Mesendoderm (in vitro differentiated cells): ENCODE measurements at regions not wholly inside any gene's neighbourhood (a gene's known extent, or its start where the extent isn't known, plus 50 kb on each side); places are given as distances from the start of the nearest gene placed in this dataset.

Experiments used
- DNase-seq: peaks from one replicate; pipeline ENCODE4 v3.0.0; 2013
- H2AK5ac ChIP-seq: 2 replicates; pipeline ENCODE4 v1.6.1; 2013; ENCODE audit warnings: low read length, inconsistent platforms
- H2BK120ac ChIP-seq: 2 replicates; pipeline ENCODE4 v1.6.1; 2013; ENCODE audit warnings: low read depth, mild to moderate bottlenecking, low read length, moderate library complexity, mixed read lengths
- H2BK15ac ChIP-seq: replicated peaks from 2 replicates; pipeline ENCODE4 v1.6.1; 2013; ENCODE audit warnings: low read depth, mild to moderate bottlenecking, moderate library complexity
- H2BK5ac ChIP-seq: 2 replicates; pipeline ENCODE4 v1.6.1; 2013; ENCODE audit warnings: low read length, inconsistent platforms
- H3K18ac ChIP-seq: 2 replicates; pipeline ENCODE4 v1.6.1; 2013; ENCODE audit warnings: mild to moderate bottlenecking, low read length, mixed read lengths
- H3K23ac ChIP-seq: one replicate; pipeline ENCODE4 v1.6.1; 2013; ENCODE audit warnings: low read length
- H3K27ac ChIP-seq: 2 replicates; pipeline ENCODE4 v1.5.1; 2013; ENCODE audit warnings: low read depth, mild to moderate bottlenecking, inconsistent platforms, low read length, moderate library complexity
- H3K27me3 ChIP-seq: 2 replicates; pipeline ENCODE4 v1.6.1; 2013; ENCODE audit warnings: low read length, control low read depth, mild to moderate bottlenecking, inconsistent platforms; ENCODE audit not compliant: insufficient read depth, poor library complexity
- H3K36me3 ChIP-seq: 2 replicates; pipeline ENCODE4 v1.6.1; 2013; ENCODE audit warnings: low read length, inconsistent platforms; ENCODE audit not compliant: control insufficient read depth, insufficient read depth
- H3K4ac ChIP-seq: one replicate; pipeline ENCODE4 v1.6.1; 2013; ENCODE audit warnings: low read depth, mild to moderate bottlenecking, low read length, moderate library complexity
- H3K4me1 ChIP-seq: 2 replicates; pipeline ENCODE4 v1.6.1; 2013; ENCODE audit warnings: low read depth, low read length, inconsistent platforms; ENCODE audit not compliant: control insufficient read depth
- H3K4me2 ChIP-seq: 2 replicates; pipeline ENCODE4 v1.6.1; 2013; ENCODE audit warnings: low read length
- H3K4me3 ChIP-seq: 2 replicates; pipeline ENCODE4 v1.5.1; 2013; ENCODE audit warnings: mild to moderate bottlenecking, low read length
- H3K56ac ChIP-seq: one replicate; pipeline ENCODE4 v1.6.1; 2013; ENCODE audit warnings: low read length
- H3K79me1 ChIP-seq: 2 replicates; pipeline ENCODE4 v1.6.1; 2013; ENCODE audit warnings: low read length, inconsistent platforms
- H3K79me2 ChIP-seq: 2 replicates; pipeline ENCODE4 v1.6.1; 2013; ENCODE audit warnings: mild to moderate bottlenecking, low read length; ENCODE audit not compliant: control insufficient read depth, insufficient read depth
- H3K9ac ChIP-seq: 2 replicates; pipeline ENCODE4 v1.6.1; 2013; ENCODE audit warnings: low read length, inconsistent platforms
- H4K5ac ChIP-seq: one replicate; pipeline ENCODE4 v1.6.1; 2013; ENCODE audit warnings: low read length
- H4K8ac ChIP-seq: one replicate; pipeline ENCODE4 v1.6.1; 2013; ENCODE audit warnings: low read depth, mild to moderate bottlenecking, control low read depth, low read length, moderate library complexity
- WGBS: extraction: QIAGEN DNeasy Blood & Tissue Kit; methylation state at CpG from one replicate; pipeline ENCODE4 v1.1.7; 2013; ENCODE audit warnings: low lambda C conversion rate, missing lambda C conversion rate; ENCODE audit not compliant: insufficient coverage; ENCODE audit errors: extremely low coverage; 5-methylcytosine and 5-hydroxymethylcytosine counted together

DNA sequence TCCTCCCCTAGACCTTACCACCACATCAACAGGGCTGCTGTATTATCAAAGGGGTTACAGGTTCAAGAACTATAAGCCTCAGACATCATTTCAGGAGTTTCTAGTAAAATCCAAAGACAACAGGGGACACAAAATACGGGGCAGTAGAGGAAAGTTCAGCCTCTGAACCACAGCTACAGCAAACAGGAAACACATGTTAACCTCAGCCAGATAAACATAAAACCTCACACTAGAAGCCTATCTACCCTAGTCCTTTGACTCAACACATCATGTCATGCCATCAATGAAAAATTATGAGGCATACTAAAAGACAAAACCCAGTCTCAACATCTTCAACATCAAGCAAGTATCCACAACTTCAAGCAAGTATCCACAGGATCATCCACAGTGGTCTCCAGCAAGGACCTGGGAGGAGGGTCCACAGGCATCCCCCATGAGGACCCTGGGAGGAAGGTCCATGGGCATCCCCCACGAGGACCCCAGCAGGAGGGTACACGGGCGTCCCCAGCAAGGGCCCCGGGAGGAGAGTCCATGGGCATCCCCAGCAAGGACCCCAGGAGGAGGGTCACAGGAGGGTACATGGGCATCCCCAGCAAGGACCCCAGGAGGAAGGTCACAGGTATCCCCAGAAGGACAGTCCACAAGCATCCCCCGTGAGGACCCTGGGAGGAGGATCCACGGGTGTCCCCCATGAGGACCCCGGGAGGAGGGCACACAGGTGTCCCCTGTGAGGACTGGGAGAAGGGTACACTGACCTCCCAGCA lies 440.0 kb downstream of the MATN1 start:
- Histone ChIP-seq H3K4me1 (no peaks in the 10 kb centered on the region), H3K36me3 (no peaks in the 10 kb centered on the region), H3K27ac (no peak overlapping the region), H3K79me2 (no peaks in the 10 kb centered on the region), H3K4me3 (no peak overlapping the region), H3K79me1 (no peaks in the 10 kb centered on the region), H3K27me3 (no peaks in the 10 kb centered on the region), H3K18ac (no peak overlapping the region), H3K56ac (peak overlapping the region; percentile 15), H4K5ac (no peak overlapping the region), H3K9ac (no peak overlapping the region), H3K23ac (no peak overlapping the region), H4K8ac (no peak overlapping the region), H3K4ac (no peak overlapping the region), H3K4me2 (no peak overlapping the region), H2AK5ac (no peak overlapping the region), H2BK5ac (no peak overlapping the region), H2BK120ac (no peak overlapping the region), H2BK15ac (no peak overlapping the region)
- WGBS: no CpG with 5 or more reads among the region's 8 CpGs
- DNase-seq: no peak

DNA sequence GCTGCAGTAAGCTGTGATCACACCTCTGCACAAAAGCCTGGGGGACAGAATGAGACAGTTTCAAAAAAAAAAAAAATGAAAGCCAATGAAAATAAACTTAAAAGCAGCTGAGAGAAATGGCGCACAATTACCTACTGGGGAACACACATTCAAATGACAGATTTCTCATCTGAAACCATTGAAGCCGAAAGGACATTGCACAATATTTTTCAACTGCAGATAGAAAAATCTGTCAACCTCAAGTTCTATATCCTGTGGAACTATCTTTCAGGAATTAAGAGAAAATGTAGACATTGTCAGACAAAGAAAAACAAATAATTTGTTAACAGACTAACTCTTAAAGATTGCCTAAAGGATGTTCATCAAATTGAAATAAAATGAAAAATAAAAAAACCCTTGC lies 442.8 kb downstream of the MATN1 start:
- H2BK15ac ChIP-seq: no peak overlapping the region
- H3K9ac ChIP-seq: no peak overlapping the region
- H3K4me3 ChIP-seq: no peak overlapping the region
- H3K56ac ChIP-seq: no peak overlapping the region
- no peak overlapping the region for H3K4me2 ChIP-seq
- H3K4me1 ChIP-seq: no peaks in the 10 kb centered on the region
- H3K79me1 ChIP-seq: no peaks in the 10 kb centered on the region
- H2AK5ac ChIP-seq: no peak overlapping the region
- no peak overlapping the region for H3K23ac ChIP-seq
- no peak overlapping the region for H2BK5ac ChIP-seq
- WGBS: no CpG with 5 or more reads among the region's 2 CpGs
- no peak overlapping the region for H4K8ac ChIP-seq
- no peaks in the 10 kb centered on the region for H3K79me2 ChIP-seq
- no peak overlapping the region for H4K5ac ChIP-seq
- no peak overlapping the region for H3K18ac ChIP-seq
- H3K36me3 ChIP-seq: no peaks in the 10 kb centered on the region
- H2BK120ac ChIP-seq: no peak overlapping the region
- DNase-seq: no peak
- H3K27ac ChIP-seq: no peak overlapping the region
- H3K4ac ChIP-seq: no peak overlapping the region
- H3K27me3 ChIP-seq: no peaks in the 10 kb centered on the region

DNA sequence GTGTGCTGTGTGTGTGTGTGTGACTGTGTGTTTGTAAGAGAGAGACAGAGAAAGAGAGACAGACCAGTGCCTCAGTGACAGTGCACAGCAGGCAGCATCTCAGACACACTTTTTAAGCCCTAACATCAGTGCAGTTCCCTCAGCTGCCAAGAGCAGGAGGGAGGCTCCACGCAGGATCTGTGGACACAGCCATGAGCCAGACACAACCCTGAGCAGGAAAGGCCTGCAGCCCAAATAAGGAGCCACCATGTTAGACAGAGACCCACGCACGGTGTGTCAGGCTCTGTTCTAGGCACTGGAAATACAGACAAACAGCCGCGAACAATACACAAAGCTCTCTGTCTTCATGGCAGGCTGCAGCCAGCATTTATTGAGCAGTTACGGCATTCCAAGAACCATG lies 445.5 kb downstream of the MATN1 start:
- no peak overlapping the region for H4K5ac ChIP-seq
- no peak overlapping the region for H2BK15ac ChIP-seq
- no peak overlapping the region for H2AK5ac ChIP-seq
- no peak overlapping the region for H3K23ac ChIP-seq
- no CpG with 5 or more reads among the region's 6 CpGs for WGBS
- H3K9ac ChIP-seq: no peak overlapping the region
- H3K4me1 ChIP-seq: no peaks in the 10 kb centered on the region
- no peak overlapping the region for H3K27ac ChIP-seq
- no peak overlapping the region for H3K4ac ChIP-seq
- H3K36me3 ChIP-seq: no peaks in the 10 kb centered on the region
- no peak overlapping the region for H3K4me3 ChIP-seq
- H3K27me3 ChIP-seq: no peaks in the 10 kb centered on the region
- no peaks in the 10 kb centered on the region for H3K79me2 ChIP-seq
- H4K8ac ChIP-seq: no peak overlapping the region
- no peak overlapping the region for H2BK120ac ChIP-seq
- H3K79me1 ChIP-seq: no peaks in the 10 kb centered on the region
- no peak for DNase-seq
- H3K18ac ChIP-seq: no peak overlapping the region
- no peak overlapping the region for H2BK5ac ChIP-seq
- H3K56ac ChIP-seq: no peak overlapping the region
- H3K4me2 ChIP-seq: no peak overlapping the region

DNA sequence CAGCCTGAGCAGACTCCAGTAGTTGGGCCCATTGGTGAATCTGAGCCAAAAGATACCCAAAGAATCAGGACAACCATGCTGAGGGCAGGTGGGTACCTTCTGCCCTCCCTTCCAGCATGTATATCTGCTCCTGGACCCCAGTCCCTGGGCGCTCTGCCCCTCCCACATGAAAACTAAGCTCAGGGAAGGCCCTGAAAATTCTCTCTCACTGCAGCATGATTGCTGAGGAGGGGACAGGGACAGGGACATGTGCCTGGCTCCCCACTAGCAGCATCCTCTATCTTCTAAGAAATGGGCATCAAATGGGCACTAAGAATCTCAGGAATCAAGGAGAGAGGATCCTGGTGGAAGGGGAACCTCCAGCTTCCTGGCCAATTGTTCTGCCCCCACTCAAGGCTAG lies 446.0 kb downstream of the MATN1 start:
- Histone ChIP-seq H2AK5ac (no peak overlapping the region), H3K27me3 (no peaks in the 10 kb centered on the region), H3K4me1 (no peaks in the 10 kb centered on the region), H3K4me2 (no peak overlapping the region), H3K9ac (no peak overlapping the region), H3K56ac (no peak overlapping the region), H3K4ac (no peak overlapping the region), H3K27ac (no peak overlapping the region), H3K18ac (no peak overlapping the region), H3K4me3 (no peak overlapping the region), H3K23ac (no peak overlapping the region), H3K79me1 (no peaks in the 10 kb centered on the region), H2BK120ac (no peak overlapping the region), H4K5ac (no peak overlapping the region), H4K8ac (no peak overlapping the region), H2BK15ac (no peak overlapping the region), H3K36me3 (no peaks in the 10 kb centered on the region), H3K79me2 (no peaks in the 10 kb centered on the region), H2BK5ac (no peak overlapping the region)
- WGBS: no CpG with 5 or more reads among the region's 1 CpG
- no peak for DNase-seq

DNA sequence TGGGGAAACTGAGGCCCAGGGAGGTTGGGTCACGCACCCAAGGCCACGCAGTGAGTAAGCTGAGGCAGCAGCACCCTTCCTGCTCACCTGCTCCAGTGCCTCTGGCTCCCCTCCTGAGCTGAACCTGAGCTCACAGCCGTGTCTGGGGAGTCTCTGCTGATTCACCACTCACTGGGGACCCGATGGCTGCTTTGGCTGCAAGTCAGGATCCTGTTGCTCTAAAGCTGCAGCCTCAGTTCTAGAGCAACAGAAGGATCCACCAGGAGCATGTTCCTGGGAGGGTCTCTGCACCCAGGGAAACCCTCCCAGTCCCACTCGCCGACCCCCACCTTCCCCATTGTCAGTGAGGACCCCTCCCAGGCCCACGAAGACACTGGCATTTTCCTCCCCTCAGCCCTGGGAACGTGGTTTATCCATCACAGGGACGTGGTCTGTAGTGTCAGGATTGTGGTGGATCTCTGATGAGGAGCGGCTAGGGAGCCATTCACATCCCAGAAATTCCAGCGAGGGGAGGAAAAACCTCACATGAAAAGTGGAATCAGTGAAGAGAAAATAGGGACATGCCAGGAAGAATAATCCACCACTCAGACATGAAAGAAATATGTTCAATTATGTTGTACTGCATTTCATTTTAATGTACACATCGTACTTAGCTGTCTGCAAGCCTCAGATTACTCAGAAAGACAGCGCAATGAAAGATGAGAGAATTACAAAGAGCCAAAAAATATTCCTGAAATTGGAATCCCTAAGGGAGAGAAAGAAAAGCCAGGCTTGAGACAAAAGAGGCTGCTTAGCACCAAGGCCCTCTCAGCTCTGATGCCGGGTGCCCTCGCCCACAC lies 447.2 kb downstream of the MATN1 start:
- Histone ChIP-seq H3K27me3 (no peaks in the 10 kb centered on the region), H2BK15ac (no peak overlapping the region), H2BK120ac (no peak overlapping the region), H3K23ac (no peak overlapping the region), H3K4me2 (no peak overlapping the region), H2AK5ac (no peak overlapping the region), H3K56ac (no peak overlapping the region), H3K4me3 (no peak overlapping the region), H4K5ac (no peak overlapping the region), H3K79me1 (no peaks in the 10 kb centered on the region), H3K4me1 (no peaks in the 10 kb centered on the region), H3K27ac (no peak overlapping the region), H3K18ac (no peak overlapping the region), H2BK5ac (no peak overlapping the region), H4K8ac (no peak overlapping the region), H3K79me2 (no peaks in the 10 kb centered on the region), H3K36me3 (no peaks in the 10 kb centered on the region), H3K4ac (no peak overlapping the region), H3K9ac (no peak overlapping the region)
- WGBS: no CpG with 5 or more reads among the region's 15 CpGs
- no peak for DNase-seq
